Ectodermal cell (in vitro differentiated cells): ENCODE measurements at regions not wholly inside any gene's neighbourhood (a gene's known extent, or its start where the extent isn't known, plus 50 kb on each side); places are given as distances from the start of the nearest gene placed in this dataset.

Experiments
- H3K27ac ChIP-seq: 2 replicates; pipeline ENCODE4 v1.7.0; 2013; ENCODE audit warnings: mild to moderate bottlenecking, low read depth, low read length; ENCODE audit not compliant: insufficient read depth, poor library complexity, severe bottlenecking
- H3K27me3 ChIP-seq: 2 replicates; pipeline ENCODE4 v1.7.0; 2013; ENCODE audit warnings: mild to moderate bottlenecking, low read length; ENCODE audit not compliant: insufficient read depth, control insufficient read depth, poor library complexity, severe bottlenecking
- H3K36me3 ChIP-seq: one replicate; pipeline ENCODE4 v1.7.0; 2013; ENCODE audit warnings: low read length; ENCODE audit not compliant: control insufficient read depth, insufficient read depth
- H3K4me1 ChIP-seq: one replicate; pipeline ENCODE4 v1.7.0; 2013; ENCODE audit warnings: low read length; ENCODE audit not compliant: control insufficient read depth, insufficient read depth
- H3K4me3 ChIP-seq: 2 replicates; pipeline ENCODE4 v1.7.0; 2013; ENCODE audit warnings: low read depth, low read length, control low read depth; ENCODE audit not compliant: insufficient read depth
- H3K9me3 ChIP-seq: 2 replicates; pipeline ENCODE4 v1.7.0; 2013; ENCODE audit warnings: mild to moderate bottlenecking, low read length, moderate library complexity; ENCODE audit not compliant: control insufficient read depth
- WGBS, 2 experiments: methylation state at CpG; one replicate each; pipeline ENCODE4 v1.1.7; 2013; ENCODE audit warnings: missing lambda C conversion rate in 2 of 2; 5-methylcytosine and 5-hydroxymethylcytosine counted together

GRCh38 chr3:168212664-168213285 lies 117.1 kb upstream of the GOLIM4 start:
- Histone ChIP-seq H3K36me3 (no peaks in the 10 kb centered on the region), H3K4me1 (peaks cover 11% of the 10 kb centered on the region), H3K27me3 (no peaks in the 10 kb centered on the region), H3K27ac (no peak overlapping the region), H3K9me3 (no peaks in the 10 kb centered on the region), H3K4me3 (no peak overlapping the region)
- WGBS, 2 experiments: 75 to 83% methylated on average over 2 to 3 of the region's 3 CpGs

DNA sequence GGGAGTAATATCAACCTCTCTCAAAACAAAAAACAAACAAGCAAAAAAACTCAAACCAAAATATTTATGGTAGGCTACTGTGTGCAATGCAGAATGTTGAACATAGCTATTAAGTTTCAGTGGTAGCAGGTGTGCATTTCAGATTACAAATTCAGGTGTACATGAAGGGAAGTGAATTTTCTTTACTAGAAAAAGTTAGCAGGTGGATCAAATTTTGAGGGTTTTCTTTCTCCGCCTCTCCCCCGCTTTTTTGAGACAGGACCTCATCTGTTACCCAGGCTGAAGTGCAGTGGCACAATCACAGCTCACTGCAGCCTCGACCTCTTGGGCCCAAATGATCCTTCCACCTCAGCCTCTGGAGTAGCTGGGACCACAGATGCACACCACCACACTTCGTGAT lies 109.7 kb upstream of the GOLIM4 start:
- 89 to 90% methylated on average over 4 of the region's 4 CpGs for WGBS, 2 experiments
- no peak overlapping the region for H3K27ac ChIP-seq

DNA sequence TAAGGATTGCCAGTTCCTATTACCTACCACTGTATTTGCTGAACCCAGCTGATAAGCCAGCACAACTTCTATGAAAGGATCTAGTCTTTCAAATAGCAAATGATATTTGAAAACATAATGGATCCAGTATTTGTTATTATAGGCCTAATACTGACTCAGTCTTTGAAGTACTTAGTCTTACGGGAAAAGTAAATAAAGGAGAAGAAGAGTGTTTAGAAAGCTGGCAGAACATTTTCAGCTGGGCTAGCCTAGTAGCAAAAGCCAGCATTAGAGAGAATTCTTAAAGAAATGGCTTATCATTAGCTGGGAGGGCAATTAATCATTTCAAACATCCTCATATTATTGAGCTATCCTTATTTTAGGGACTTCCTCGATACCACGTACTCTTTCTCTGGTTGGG lies 101.4 kb upstream of the GOLIM4 start:
- Histone ChIP-seq H3K4me1 (no peaks in the 10 kb centered on the region), H3K4me3 (no peak overlapping the region), H3K36me3 (no peaks in the 10 kb centered on the region), H3K27me3 (no peaks in the 10 kb centered on the region), H3K9me3 (no peaks in the 10 kb centered on the region), H3K27ac (no peak overlapping the region)
- 96 to 98% methylated on average over 3 of the region's 3 CpGs for whole genome bisulfite sequencing, 2 experiments

More for the DNA sequence above, 109.7 kb upstream of the GOLIM4 start:
- H3K4me1 ChIP-seq: no peaks in the 10 kb centered on the region
- no peaks in the 10 kb centered on the region for H3K27me3 ChIP-seq
- no peaks in the 10 kb centered on the region for H3K9me3 ChIP-seq
- H3K36me3 ChIP-seq: no peaks in the 10 kb centered on the region
- H3K4me3 ChIP-seq: no peak overlapping the region

DNA sequence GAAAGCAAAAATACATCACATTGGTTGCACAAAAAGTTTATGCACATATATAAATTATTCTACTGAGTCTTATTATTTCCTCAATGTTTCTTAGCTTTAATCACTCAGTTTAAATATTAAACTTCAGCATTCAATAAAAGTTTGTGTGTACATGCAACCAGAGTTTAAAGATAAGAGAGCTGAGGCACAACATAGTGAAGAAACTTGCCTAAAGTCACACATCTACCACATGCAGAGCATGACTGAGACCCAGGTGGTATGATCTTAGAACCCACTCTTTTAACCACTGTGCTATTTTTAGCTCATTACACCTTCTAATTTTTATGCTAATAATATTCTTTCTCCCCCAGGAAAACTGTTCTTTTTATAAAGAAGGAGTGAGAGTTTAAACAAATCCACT lies 96.1 kb upstream of the GOLIM4 start:
- Histone ChIP-seq H3K36me3 (no peaks in the 10 kb centered on the region), H3K4me1 (no peaks in the 10 kb centered on the region), H3K27me3 (no peaks in the 10 kb centered on the region), H3K9me3 (no peaks in the 10 kb centered on the region), H3K4me3 (no peak overlapping the region), H3K27ac (no peak overlapping the region)

GRCh38 chr3:168187233-168187632 lies 91.5 kb upstream of the GOLIM4 start:
- no peak overlapping the region for H3K4me3 ChIP-seq
- H3K4me1 ChIP-seq: no peaks in the 10 kb centered on the region
- WGBS, 2 experiments: 88 to 94% methylated on average over 3 of the region's 3 CpGs
- H3K9me3 ChIP-seq: no peaks in the 10 kb centered on the region
- no peaks in the 10 kb centered on the region for H3K36me3 ChIP-seq
- H3K27me3 ChIP-seq: no peaks in the 10 kb centered on the region
- H3K27ac ChIP-seq: no peak overlapping the region

DNA sequence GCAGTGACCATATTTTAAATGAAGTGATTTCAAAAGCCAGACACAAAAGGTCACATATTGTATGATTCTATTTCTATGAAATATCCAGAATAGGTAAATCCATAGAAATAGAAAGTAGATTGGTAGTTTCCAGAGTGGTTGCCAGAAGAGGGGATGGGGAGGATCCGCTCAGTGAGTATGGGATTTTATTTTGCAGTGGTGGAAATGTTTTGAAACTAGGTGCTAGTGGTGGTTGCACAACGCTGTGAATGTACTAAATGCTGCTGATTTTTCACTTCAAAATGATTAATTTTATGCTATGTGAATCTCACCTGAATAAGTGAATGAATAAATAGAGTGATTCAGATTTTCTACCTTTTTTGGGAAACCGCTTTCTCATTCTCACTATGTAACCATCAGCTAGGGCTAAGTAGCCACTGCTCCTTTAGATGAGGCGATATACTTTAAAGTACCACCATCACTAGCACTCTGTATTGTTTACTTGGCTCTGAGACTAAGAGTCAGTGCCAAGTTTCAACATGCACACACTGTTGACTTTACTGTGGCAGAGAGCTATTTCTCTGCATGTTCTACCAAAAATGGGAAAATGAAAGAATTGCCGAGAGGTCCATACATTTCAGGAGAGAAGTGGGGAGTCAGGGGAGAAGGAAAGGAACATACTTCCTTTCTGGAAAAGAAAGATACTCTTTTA lies 90.7 kb upstream of the GOLIM4 start:
- Histone ChIP-seq H3K4me3 (no peak overlapping the region), H3K27me3 (no peaks in the 10 kb centered on the region), H3K27ac (no peak overlapping the region), H3K9me3 (no peaks in the 10 kb centered on the region), H3K36me3 (no peaks in the 10 kb centered on the region), H3K4me1 (no peaks in the 10 kb centered on the region)
- 95 to 98% methylated on average over 5 of the region's 5 CpGs for WGBS, 2 experiments

GRCh38 chr3:168183774-168184173 lies 88.0 kb upstream of the GOLIM4 start:
- Histone ChIP-seq H3K4me3 (no peak overlapping the region), H3K27ac (no peak overlapping the region), H3K36me3 (no peaks in the 10 kb centered on the region), H3K27me3 (no peaks in the 10 kb centered on the region), H3K4me1 (no peaks in the 10 kb centered on the region), H3K9me3 (no peaks in the 10 kb centered on the region)
- 60 to 74% methylated on average over 1 of the region's 1 CpG for WGBS, 2 experiments

DNA sequence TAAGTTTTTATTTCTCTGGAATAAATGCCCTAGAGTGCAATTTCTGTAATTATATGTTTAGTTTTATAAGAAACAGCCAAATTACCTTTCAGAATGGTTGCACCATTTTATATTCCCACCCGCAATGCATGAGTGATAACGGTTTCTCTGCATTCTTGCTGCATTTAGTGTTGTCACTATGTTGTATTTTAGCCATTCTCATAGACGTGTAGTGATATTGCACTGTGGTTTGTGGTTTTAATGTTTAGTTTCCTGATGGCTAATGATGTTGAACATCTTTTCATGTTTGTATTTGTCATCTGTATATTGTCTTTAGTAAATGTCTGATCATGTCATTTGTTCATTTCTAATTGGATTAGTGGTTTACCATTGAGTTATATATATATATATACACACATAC lies 73.0 kb upstream of the GOLIM4 start:
- H3K4me1 ChIP-seq: no peaks in the 10 kb centered on the region
- H3K9me3 ChIP-seq: no peaks in the 10 kb centered on the region
- no peaks in the 10 kb centered on the region for H3K36me3 ChIP-seq
- H3K27me3 ChIP-seq: no peaks in the 10 kb centered on the region
- H3K4me3 ChIP-seq: no peak overlapping the region
- H3K27ac ChIP-seq: no peak overlapping the region
- 93 to 97% methylated on average over 3 of the region's 3 CpGs for WGBS, 2 experiments

GRCh38 chr3:168165390-168166269 lies 69.9 kb upstream of the GOLIM4 start:
- no peaks in the 10 kb centered on the region for H3K4me1 ChIP-seq
- H3K36me3 ChIP-seq: no peaks in the 10 kb centered on the region
- H3K27ac ChIP-seq: no peak overlapping the region
- no peaks in the 10 kb centered on the region for H3K9me3 ChIP-seq
- no peak overlapping the region for H3K4me3 ChIP-seq
- no peaks in the 10 kb centered on the region for H3K27me3 ChIP-seq
- WGBS, 2 experiments: 31 to 35% methylated on average over 6 of the region's 6 CpGs

DNA sequence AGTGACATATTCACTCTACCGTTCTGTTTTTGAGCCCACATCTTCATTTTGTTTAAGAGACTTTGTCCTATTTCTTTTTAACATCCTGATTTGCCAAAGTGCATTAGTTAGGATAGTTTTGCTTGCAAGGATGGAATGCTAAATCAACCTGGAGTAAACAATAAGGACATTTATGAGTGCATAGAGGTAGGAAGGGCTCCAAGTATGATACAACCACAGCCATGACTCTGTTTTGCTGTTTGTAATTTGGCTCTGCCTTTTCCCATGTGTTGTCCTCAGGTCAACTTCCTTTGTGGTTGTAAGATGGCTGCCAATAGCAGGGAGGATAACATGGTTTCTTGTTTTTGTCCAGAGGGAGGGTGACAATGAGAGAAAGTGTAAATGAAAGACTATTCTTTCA lies 66.4 kb upstream of the GOLIM4 start:
- no peak overlapping the region for H3K27ac ChIP-seq
- no peaks in the 10 kb centered on the region for H3K4me1 ChIP-seq
- no peaks in the 10 kb centered on the region for H3K9me3 ChIP-seq
- H3K27me3 ChIP-seq: no peaks in the 10 kb centered on the region
- H3K4me3 ChIP-seq: no peak overlapping the region
- no peaks in the 10 kb centered on the region for H3K36me3 ChIP-seq
- WGBS, 2 experiments: 92 to 93% methylated on average over 1 of the region's 1 CpG
